ENCODE measurements at regions not wholly inside any gene's neighbourhood (a gene's known extent, or its start where the extent isn't known, plus 50 kb on each side); places are given as distances from the start of the nearest gene placed in this dataset.

DNA sequence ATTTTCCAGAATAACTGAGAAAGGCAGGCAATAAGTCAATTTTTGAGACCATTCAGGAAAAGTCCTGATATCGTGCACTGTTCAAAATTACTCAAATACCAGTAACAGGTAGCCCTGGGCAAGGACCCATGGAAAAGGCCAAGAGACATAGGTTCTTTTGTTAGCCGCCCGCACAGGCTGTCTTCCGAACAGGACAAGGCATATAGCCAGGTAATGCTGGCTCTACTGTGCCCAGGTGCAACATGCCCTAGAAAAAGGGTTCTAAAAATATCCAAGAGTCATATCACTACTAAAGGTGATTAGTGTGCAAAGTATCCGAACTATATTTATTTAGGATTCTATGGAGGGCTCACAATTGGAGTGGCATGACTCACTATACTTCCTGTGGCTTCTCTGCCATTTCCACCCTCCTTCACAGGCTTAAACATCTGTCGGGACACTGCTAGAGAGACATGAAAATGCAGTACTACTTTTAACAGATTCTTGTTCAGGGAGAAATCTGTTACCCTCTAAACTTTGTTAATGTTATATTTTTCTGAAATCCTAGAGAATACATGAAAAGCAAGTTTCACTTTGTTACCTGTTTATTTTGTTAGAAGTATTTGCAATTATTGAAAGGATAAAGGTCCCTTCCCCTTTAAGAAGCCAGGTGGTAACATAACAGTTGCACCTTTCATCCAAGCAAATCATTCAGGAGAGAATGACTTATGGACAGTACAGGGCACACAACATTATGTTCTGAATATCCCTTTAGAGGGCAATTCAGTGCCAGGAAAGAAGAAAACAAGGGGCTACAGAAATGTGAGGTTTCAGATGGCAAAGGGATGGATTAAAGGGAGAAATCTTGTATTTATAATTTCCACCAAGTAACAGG lies 293.3 kb upstream of the THBS1 start:
- DNase-seq (ENCODE audit: insufficient read length, low spot score) (no peak), FAIRE-seq (no peak)
- TF ChIP-seq, protein P1, sequence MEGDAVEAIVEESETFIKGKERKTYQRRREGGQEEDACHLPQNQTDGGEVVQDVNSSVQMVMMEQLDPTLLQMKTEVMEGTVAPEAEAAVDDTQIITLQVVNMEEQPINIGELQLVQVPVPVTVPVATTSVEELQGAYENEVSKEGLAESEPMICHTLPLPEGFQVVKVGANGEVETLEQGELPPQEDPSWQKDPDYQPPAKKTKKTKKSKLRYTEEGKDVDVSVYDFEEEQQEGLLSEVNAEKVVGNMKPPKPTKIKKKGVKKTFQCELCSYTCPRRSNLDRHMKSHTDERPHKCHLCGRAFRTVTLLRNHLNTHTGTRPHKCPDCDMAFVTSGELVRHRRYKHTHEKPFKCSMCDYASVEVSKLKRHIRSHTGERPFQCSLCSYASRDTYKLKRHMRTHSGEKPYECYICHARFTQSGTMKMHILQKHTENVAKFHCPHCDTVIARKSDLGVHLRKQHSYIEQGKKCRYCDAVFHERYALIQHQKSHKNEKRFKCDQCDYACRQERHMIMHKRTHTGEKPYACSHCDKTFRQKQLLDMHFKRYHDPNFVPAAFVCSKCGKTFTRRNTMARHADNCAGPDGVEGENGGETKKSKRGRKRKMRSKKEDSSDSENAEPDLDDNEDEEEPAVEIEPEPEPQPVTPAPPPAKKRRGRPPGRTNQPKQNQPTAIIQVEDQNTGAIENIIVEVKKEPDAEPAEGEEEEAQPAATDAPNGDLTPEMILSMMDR (IDR thresholded peaks at IDR 0.05; ENCODE audit: insufficient read depth, missing control alignments), result no peak

GRCh38 chr15:39290711-39291435 lies 290.0 kb upstream of the THBS1 start:
- TF ChIP-seq, protein P1 (IDR thresholded peaks at IDR 0.05; ENCODE audit: insufficient read depth, missing control alignments), result no peak
- FAIRE-seq (no peak), DNase-seq (ENCODE audit: insufficient read length, low spot score) (no peak)

DNA sequence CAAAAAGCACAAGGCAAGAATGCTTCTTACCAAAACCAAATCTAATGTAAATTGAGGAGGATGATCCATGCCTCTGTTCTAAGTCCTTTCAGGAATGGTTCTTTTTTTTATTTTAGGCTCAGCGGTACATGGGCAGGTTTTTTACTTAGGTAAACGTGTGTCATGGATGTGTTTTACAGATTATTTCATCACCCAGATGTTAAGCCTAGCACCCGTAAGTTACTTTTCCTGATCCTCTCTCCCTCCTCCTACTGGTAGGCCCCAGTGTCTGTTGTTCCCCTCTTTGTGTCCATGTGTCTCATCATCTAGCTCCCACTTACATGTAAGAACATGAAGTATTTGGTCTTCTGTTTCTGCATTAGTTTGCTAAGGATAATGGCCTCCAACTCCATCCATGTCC lies 289.2 kb upstream of the THBS1 start:
- no peak for FAIRE-seq
- TF ChIP-seq, protein P1 (IDR thresholded peaks at IDR 0.05; ENCODE audit: insufficient read depth, missing control alignments), result no peak
- no peak for DNase-seq (ENCODE audit: insufficient read length, low spot score)

- DNase-seq (ENCODE audit: insufficient read length, low spot score) (no peak), FAIRE-seq (no peak)
- TF ChIP-seq, protein P1 (IDR thresholded peaks at IDR 0.05; ENCODE audit: insufficient read depth, missing control alignments), result no peak
Observed at GRCh38 chr15:39296955-39297354, 283.9 kb upstream of the THBS1 start.

DNA sequence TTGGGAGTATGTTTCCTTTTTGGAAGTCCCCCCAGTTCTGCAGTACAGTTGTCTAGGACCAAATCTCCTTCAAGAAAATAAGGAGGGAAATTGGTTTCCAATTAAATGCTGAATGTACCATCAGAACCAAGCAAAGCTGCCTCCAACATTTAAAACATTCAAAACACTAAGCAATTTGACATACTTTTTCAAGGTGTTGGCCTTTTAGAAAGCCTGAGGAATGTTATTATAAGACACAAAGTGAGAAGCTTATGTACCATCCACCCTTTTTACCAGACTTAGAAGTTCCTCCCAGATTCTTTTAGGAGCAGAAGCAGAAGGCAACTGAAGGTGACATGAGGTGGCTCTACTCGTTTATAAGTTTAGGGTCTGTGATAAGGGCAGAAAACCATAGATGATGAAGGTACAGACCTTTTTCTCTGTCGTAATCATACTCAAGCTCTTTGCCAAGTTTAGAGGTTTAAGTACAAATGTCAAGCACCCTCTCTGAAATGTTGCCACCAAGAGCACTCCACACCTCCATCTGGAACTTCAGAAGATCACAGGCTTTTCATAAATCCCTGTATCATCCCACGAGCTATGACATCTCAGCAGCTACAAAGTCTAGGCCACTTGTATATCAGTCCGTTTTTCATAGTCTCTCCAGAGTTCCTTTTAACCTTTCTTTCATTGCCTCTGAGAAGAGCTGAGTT lies 282.5 kb upstream of the THBS1 start:
- no peak for DNase-seq (ENCODE audit: insufficient read length, low spot score)
- TF ChIP-seq, protein P1 (IDR thresholded peaks at IDR 0.05; ENCODE audit: insufficient read depth, missing control alignments), result no peak
- no peak for FAIRE-seq

- DNase-seq (ENCODE audit: insufficient read length, low spot score) (no peak), FAIRE-seq (no peak)
- TF ChIP-seq, protein P1 (IDR thresholded peaks at IDR 0.05; ENCODE audit: insufficient read depth, missing control alignments), result no peak
Observed at GRCh38 chr15:39299486-39300267, 281.2 kb upstream of the THBS1 start.

Measured in D721Med (cell line).